ENCODE measurements at regions not wholly inside any gene's neighbourhood (a gene's known extent, or its start where the extent isn't known, plus 50 kb on each side); places are given as distances from the start of the nearest gene placed in this dataset.

DNA sequence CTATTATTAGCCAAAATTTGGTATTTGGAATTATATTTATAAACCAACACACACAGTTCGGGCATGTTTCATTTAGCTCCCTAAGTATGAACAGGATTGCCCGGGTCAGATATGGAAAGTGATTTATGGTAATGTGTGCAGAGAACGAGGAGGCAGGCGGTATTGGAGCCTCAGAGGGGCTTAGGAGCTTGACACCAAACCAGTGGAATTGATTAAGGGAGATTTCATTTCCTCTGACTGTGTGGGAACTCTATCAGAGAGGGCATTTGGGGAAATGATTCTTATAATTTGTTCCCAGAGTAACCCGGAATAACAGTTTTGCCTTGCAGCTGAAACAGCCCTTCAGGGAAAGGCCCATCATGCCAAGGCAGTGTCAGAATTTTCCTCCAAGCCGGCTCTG is 115.1 kb upstream of the SPTLC3 start:
- TF ChIP-seq, protein P1, sequence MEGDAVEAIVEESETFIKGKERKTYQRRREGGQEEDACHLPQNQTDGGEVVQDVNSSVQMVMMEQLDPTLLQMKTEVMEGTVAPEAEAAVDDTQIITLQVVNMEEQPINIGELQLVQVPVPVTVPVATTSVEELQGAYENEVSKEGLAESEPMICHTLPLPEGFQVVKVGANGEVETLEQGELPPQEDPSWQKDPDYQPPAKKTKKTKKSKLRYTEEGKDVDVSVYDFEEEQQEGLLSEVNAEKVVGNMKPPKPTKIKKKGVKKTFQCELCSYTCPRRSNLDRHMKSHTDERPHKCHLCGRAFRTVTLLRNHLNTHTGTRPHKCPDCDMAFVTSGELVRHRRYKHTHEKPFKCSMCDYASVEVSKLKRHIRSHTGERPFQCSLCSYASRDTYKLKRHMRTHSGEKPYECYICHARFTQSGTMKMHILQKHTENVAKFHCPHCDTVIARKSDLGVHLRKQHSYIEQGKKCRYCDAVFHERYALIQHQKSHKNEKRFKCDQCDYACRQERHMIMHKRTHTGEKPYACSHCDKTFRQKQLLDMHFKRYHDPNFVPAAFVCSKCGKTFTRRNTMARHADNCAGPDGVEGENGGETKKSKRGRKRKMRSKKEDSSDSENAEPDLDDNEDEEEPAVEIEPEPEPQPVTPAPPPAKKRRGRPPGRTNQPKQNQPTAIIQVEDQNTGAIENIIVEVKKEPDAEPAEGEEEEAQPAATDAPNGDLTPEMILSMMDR (conservative IDR thresholded peaks at IDR 0.05; ENCODE audit: low read depth, low read length), result no peak
- Histone ChIP-seq H3K4me1 (ENCODE audit: low read depth, poor library complexity, severe bottlenecking) (no peaks in the 10 kb centered on the region), H3K36me3 (ENCODE audit: insufficient read depth) (no peaks in the 10 kb centered on the region), H3K27ac (no peak overlapping the region), H3K79me2 (ENCODE audit: insufficient read depth, low read depth) (no peaks in the 10 kb centered on the region), H3K4me2 (no peak overlapping the region), H4K20me1 (ENCODE audit: insufficient read depth) (no peaks in the 10 kb centered on the region), H3K4me3 (IDR thresholded peaks at IDR 0.05; ENCODE audit: insufficient read depth, low read depth, low read length) (no peak overlapping the region), H3K27me3 (ENCODE audit: insufficient read depth, low read depth) (no peaks in the 10 kb centered on the region), H2AFZ (ENCODE audit: low read depth) (no peak overlapping the region), H3K9ac (no peak overlapping the region)

DNA sequence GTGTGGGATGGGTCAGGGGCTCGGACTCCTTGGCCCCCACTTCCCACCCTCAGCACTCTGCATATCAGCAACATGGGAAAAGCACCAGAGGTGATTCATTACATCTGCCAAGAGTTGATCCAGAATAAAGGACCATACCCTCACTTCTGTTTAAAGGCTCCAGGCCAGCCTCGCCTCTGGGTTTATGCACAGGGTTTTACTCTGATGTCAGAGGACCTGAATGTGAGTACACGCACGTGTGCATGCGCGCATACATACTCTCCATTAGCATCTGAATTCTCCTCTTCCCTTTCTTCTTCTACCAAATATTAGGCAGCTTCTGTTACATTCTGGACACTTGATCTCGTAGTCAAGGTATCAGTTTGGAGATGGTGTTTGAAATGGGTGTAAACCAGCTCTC is 114.7 kb upstream of the SPTLC3 start:
- TF ChIP-seq, protein P1 (conservative IDR thresholded peaks at IDR 0.05; ENCODE audit: low read depth, low read length), result no peak
- Histone ChIP-seq H3K4me1 (ENCODE audit: low read depth, poor library complexity, severe bottlenecking) (no peaks in the 10 kb centered on the region), H4K20me1 (ENCODE audit: insufficient read depth) (no peaks in the 10 kb centered on the region), H2AFZ (ENCODE audit: low read depth) (no peak overlapping the region), H3K4me3 (IDR thresholded peaks at IDR 0.05; ENCODE audit: insufficient read depth, low read depth, low read length) (no peak overlapping the region), H3K27me3 (ENCODE audit: insufficient read depth, low read depth) (no peaks in the 10 kb centered on the region), H3K27ac (no peak overlapping the region), H3K79me2 (ENCODE audit: insufficient read depth, low read depth) (no peaks in the 10 kb centered on the region), H3K9ac (no peak overlapping the region), H3K36me3 (ENCODE audit: insufficient read depth) (no peaks in the 10 kb centered on the region), H3K4me2 (no peak overlapping the region)

- Histone ChIP-seq H3K9ac (no peak overlapping the region), H3K27me3 (ENCODE audit: insufficient read depth, low read depth) (no peaks in the 10 kb centered on the region), H3K27ac (no peak overlapping the region), H3K4me2 (no peak overlapping the region), H3K4me3 (IDR thresholded peaks at IDR 0.05; ENCODE audit: insufficient read depth, low read depth, low read length) (no peak overlapping the region), H4K20me1 (ENCODE audit: insufficient read depth) (no peaks in the 10 kb centered on the region), H3K79me2 (ENCODE audit: insufficient read depth, low read depth) (no peaks in the 10 kb centered on the region), H2AFZ (ENCODE audit: low read depth) (no peak overlapping the region), H3K4me1 (ENCODE audit: low read depth, poor library complexity, severe bottlenecking) (no peaks in the 10 kb centered on the region), H3K36me3 (ENCODE audit: insufficient read depth) (no peaks in the 10 kb centered on the region)
- TF ChIP-seq, protein P1 (conservative IDR thresholded peaks at IDR 0.05; ENCODE audit: low read depth, low read length), result no peak
These were observed 112.6 kb upstream of the SPTLC3 start for GRCh38 chr20:12896180-12896579.

- H4K20me1 ChIP-seq (ENCODE audit: insufficient read depth), result no peaks in the 10 kb centered on the region
- no peaks in the 10 kb centered on the region for H3K79me2 ChIP-seq (ENCODE audit: insufficient read depth, low read depth)
- no peak overlapping the region for H3K4me2 ChIP-seq
- no peaks in the 10 kb centered on the region for H3K27me3 ChIP-seq (ENCODE audit: insufficient read depth, low read depth)
- no peak overlapping the region for H2AFZ ChIP-seq (ENCODE audit: low read depth)
- H3K27ac ChIP-seq, result no peak overlapping the region
- H3K36me3 ChIP-seq (ENCODE audit: insufficient read depth), result no peaks in the 10 kb centered on the region
- H3K4me1 ChIP-seq (ENCODE audit: low read depth, poor library complexity, severe bottlenecking), result no peaks in the 10 kb centered on the region
- no peak overlapping the region for H3K4me3 ChIP-seq (IDR thresholded peaks at IDR 0.05; ENCODE audit: insufficient read depth, low read depth, low read length)
- no peak overlapping the region for H3K9ac ChIP-seq
- TF ChIP-seq, protein P1 (conservative IDR thresholded peaks at IDR 0.05; ENCODE audit: low read depth, low read length), result no peak
These were observed 105.8 kb upstream of the SPTLC3 start for GRCh38 chr20:12902992-12903391.

Measured in KMS-11 (cell line).